GM12892 (cell line): ENCODE measurements at regions not wholly inside any gene's neighbourhood (a gene's known extent, or its start where the extent isn't known, plus 50 kb on each side); places are given as distances from the start of the nearest gene placed in this dataset.

ENCODE experiments used
- POLR2A ChIP-seq: IDR thresholded peaks from 2 replicates; pipeline ENCODE4 v1.6.1; 2011; ENCODE audit warnings: low read depth, low read length, control low read depth
- POLR2AphosphoS5 ChIP-seq: IDR thresholded peaks from 2 replicates; pipeline ENCODE4 v1.6.1; 2011; ENCODE audit warnings: low read depth, low read length, control low read depth

DNA sequence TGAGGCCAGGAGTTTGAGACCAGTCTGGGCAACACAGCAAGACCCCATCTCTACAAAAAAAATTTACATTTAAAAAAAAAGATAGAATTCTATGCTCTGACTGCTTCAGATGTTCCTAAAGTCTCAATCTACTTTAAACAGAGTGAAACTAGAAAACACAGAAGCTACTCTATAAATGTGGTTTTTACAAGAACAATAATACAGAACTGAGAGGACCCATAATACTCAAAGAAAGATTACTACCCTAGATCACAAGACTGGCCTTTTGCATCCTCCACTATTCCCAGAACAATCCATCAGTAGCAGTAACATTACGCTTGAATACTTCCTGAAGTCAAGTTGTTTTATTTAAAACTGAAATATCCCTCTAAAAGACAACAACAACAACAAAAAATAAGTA lies 119.4 kb downstream of the ZFAND4 start:
- TF ChIP-seq POLR2A (no peak), POLR2AphosphoS5 (no peak)
